Thyroid gland (tissue), 4 donors: ENCODE measurements at regions not wholly inside any gene's neighbourhood (a gene's known extent, or its start where the extent isn't known, plus 50 kb on each side); places are given as distances from the start of the nearest gene placed in this dataset.

Experiments
- DNase-seq, 2 donors: peaks; one replicate each; pipeline ENCODE4 v3.0.0-alpha.2; 2019
- H3K27ac ChIP-seq, 3 donors: fragments of 200-600 bp; sonication (generic); 1 replicate in 2 of 3; 2 replicates in 1 of 3; pipeline ENCODE4 v1.5.1; 2016 to 2019; ENCODE audit warnings: mild to moderate bottlenecking in 1 of 3, moderate library complexity in 1 of 3
- H3K27me3 ChIP-seq: fragments of 200-600 bp; sonication (generic); one replicate; pipeline ENCODE4 v1.5.1; 2019
- H3K36me3 ChIP-seq, 2 donors: fragments of 200-600 bp; sonication (generic); one replicate each; pipeline ENCODE4 v1.5.1; 2016 to 2019
- H3K4me1 ChIP-seq, 2 donors: fragments of 200-600 bp; sonication (generic); one replicate each; pipeline ENCODE4 v1.5.1; 2017 to 2019
- H3K4me3 ChIP-seq, 3 donors: fragments of 200-600 bp; sonication (generic); replicated peaks in 1 of 3; 1 replicate in 2 of 3; 2 replicates in 1 of 3; pipeline ENCODE4 v1.5.1; 2016; ENCODE audit warnings: mild to moderate bottlenecking in 1 of 3
- H3K9me3 ChIP-seq: fragments of 200-600 bp; sonication (generic); one replicate; pipeline ENCODE4 v1.5.1; 2017
- CTCF ChIP-seq, 6 experiments: fragments of 200-600 bp in 3 of 6; fragments of 450-650 bp in 3 of 6; sonication (generic) in 3 of 6; IDR thresholded peaks; one replicate each; pipeline ENCODE4 v1.5.1; 2016 to 2019; ENCODE audit warnings: antibody characterized with exemption in 6 of 6, mild to moderate bottlenecking in 2 of 6, inconsistent platforms in 1 of 6, moderate library complexity in 1 of 6
- POLR2A ChIP-seq, 2 donors: fragments of 450-650 bp; IDR thresholded peaks; one replicate each; pipeline ENCODE4 v1.6.1; 2017; ENCODE audit warnings: antibody characterized with exemption in 2 of 2, mild to moderate bottlenecking in 2 of 2, moderate library complexity in 1 of 2
- WGBS, 2 donors: methylation state at CpG; one replicate each; pipeline ENCODE4 v1.1.5; 2017; 5-methylcytosine and 5-hydroxymethylcytosine counted together
- intact Hi-C: fragments of 100-400 bp; cut with DNase I; formaldehyde crosslinking; loops from one replicate; pipeline ENCODE4 v1.15.1; 2023

GRCh38 chr11:92750794-92751193, 218.7 kb upstream of the MTNR1B start:
- DNase-seq = no peak
- Histone ChIP-seq H3K27me3 (no peaks in the 10 kb centered on the region), H3K9me3 (no peaks in the 10 kb centered on the region), H3K36me3 (no peaks in the 10 kb centered on the region), H3K4me3 (no peak overlapping the region), H3K27ac (no peak overlapping the region), H3K4me1 (peaks cover 0 to 7% of the 10 kb centered on the region in 2 donors)
- intact Hi-C loops = no loop called here
- TF ChIP-seq CTCF (IDR thresholded peaks at IDR 0.05) (no peak), POLR2A (IDR thresholded peaks at IDR 0.05) (no peak)
- WGBS, 2 donors = 76 to 89% methylated on average over 5 of the region's 5 CpGs

- no peaks in the 10 kb centered on the region for H3K36me3 ChIP-seq
- H3K4me1 ChIP-seq = peaks cover 0 to 7% of the 10 kb centered on the region in 2 donors
- H3K27ac ChIP-seq = no peak overlapping the region
- H3K9me3 ChIP-seq = no peaks in the 10 kb centered on the region
- intact Hi-C loops = no loop called here
- peak in 1 of 2 donors; percentile 6 for DNase-seq
- TF ChIP-seq POLR2A (IDR thresholded peaks at IDR 0.05) (no peak), CTCF (IDR thresholded peaks at IDR 0.05) (no peak)
- 40 to 42% methylated on average over 11 of the region's 11 CpGs for WGBS, 2 donors
- H3K27me3 ChIP-seq = no peaks in the 10 kb centered on the region
- H3K4me3 ChIP-seq = no peak overlapping the region
Observed at GRCh38 chr11:92751594-92751993, 217.9 kb upstream of the MTNR1B start.

- no peak for DNase-seq
- no peak overlapping the region for H3K27ac ChIP-seq
- intact Hi-C loops = no loop called here
- H3K9me3 ChIP-seq = no peaks in the 10 kb centered on the region
- no peak for TF ChIP-seq CTCF (IDR thresholded peaks at IDR 0.05)
- TF ChIP-seq POLR2A (IDR thresholded peaks at IDR 0.05) = no peak
- 67% methylated on average over 1 of the region's 1 CpG for WGBS, 2 donors
- H3K36me3 ChIP-seq = no peaks in the 10 kb centered on the region
- no peak overlapping the region for H3K4me3 ChIP-seq
- H3K27me3 ChIP-seq = no peaks in the 10 kb centered on the region
- H3K4me1 ChIP-seq = peaks cover 0 to 7% of the 10 kb centered on the region in 2 donors
Observed at GRCh38 chr11:92752122-92752521, 217.3 kb upstream of the MTNR1B start.

GRCh38 chr11:92753161-92753560, 216.3 kb upstream of the MTNR1B start:
- H3K9me3 ChIP-seq = no peaks in the 10 kb centered on the region

More at GRCh38 chr11:92753161-92753560, 216.3 kb upstream of the MTNR1B start:
- intact Hi-C loops = no loop called here
- peaks cover 0 to 7% of the 10 kb centered on the region in 2 donors for H3K4me1 ChIP-seq
- H3K4me3 ChIP-seq = no peak overlapping the region
- H3K36me3 ChIP-seq = no peaks in the 10 kb centered on the region
- whole genome bisulfite sequencing, 2 donors = 87 to 90% methylated on average over 3 of the region's 3 CpGs
- no peak overlapping the region for H3K27ac ChIP-seq
- no peak for TF ChIP-seq CTCF (IDR thresholded peaks at IDR 0.05)
- no peak for TF ChIP-seq POLR2A (IDR thresholded peaks at IDR 0.05)
- H3K27me3 ChIP-seq = no peaks in the 10 kb centered on the region
- DNase-seq = no peak
